Mucosa of descending colon (tissue), 3 donors: ENCODE measurements at regions not wholly inside any gene's neighbourhood (a gene's known extent, or its start where the extent isn't known, plus 50 kb on each side); places are given as distances from the start of the nearest gene placed in this dataset.

Experiments
- ATAC-seq: fragments of 200-7000 bp; cut with Tn5 transposase; one replicate; pipeline ENCODE4 v1.9.1; 2020; ENCODE audit warnings: mild to moderate bottlenecking, moderate library complexity
- DNase-seq, 3 donors: peaks; one replicate each; pipeline ENCODE4 v3.0.0-alpha.2; 2020
- H3K36me3 ChIP-seq: fragments of 200-600 bp; one replicate; pipeline ENCODE4 v1.8.0; 2021; ENCODE audit warnings: low read depth, mild to moderate bottlenecking
- H3K4me1 ChIP-seq: fragments of 200-600 bp; one replicate; pipeline ENCODE4 v1.8.0; 2021; ENCODE audit warnings: low read depth, mild to moderate bottlenecking
- H3K4me3 ChIP-seq: fragments of 200-600 bp; one replicate; pipeline ENCODE4 v1.8.0; 2021; ENCODE audit warnings: mild to moderate bottlenecking
- H3K9me3 ChIP-seq: fragments of 200-600 bp; one replicate; pipeline ENCODE4 v1.8.0; 2021; ENCODE audit warnings: mild to moderate bottlenecking
- CTCF ChIP-seq: fragments of 200-600 bp; IDR thresholded peaks from one replicate; pipeline ENCODE4 v1.8.0; 2022; ENCODE audit warnings: antibody characterized with exemption, mild to moderate bottlenecking
- intact Hi-C, 2 donors: fragments of 100-400 bp; cut with DNase I in 1 of 2; cut with micrococcal nuclease in 1 of 2; formaldehyde crosslinking; loops; one replicate each; pipeline versions ENCODE4 v1.11.0 to v1.11.1; 2022; cut with DNase I, micrococcal nuclease
- donor health status: DM: no; HTN: no; CAD: no; lungs with moderate emphysema.
- donor health status: DM: no; HTN: no; CAD: no.
- donor health status: DM: no; HTN: yes; CAD: no.

GRCh38 chr18:54433368-54433767 lies 75.7 kb downstream of the C18orf54 start:
- no peak for DNase-seq
- intact Hi-C loops = no loop called here
- Histone ChIP-seq H3K9me3 (no peaks in the 10 kb centered on the region), H3K36me3 (no peaks in the 10 kb centered on the region), H3K4me1 (peaks cover 3% of the 10 kb centered on the region), H3K4me3 (no peak overlapping the region)
- no peak for TF ChIP-seq CTCF
- no peak for ATAC-seq

GRCh38 chr18:54433857-54434256 lies 76.2 kb downstream of the C18orf54 start:
- Histone ChIP-seq H3K4me1 (peaks cover 3% of the 10 kb centered on the region), H3K36me3 (no peaks in the 10 kb centered on the region), H3K9me3 (no peaks in the 10 kb centered on the region), H3K4me3 (no peak overlapping the region)
- no peak for DNase-seq
- no peak for TF ChIP-seq CTCF
- no peak for ATAC-seq
- intact Hi-C loops = no loop called here

- H3K4me3 ChIP-seq = no peak overlapping the region
- no peaks in the 10 kb centered on the region for H3K36me3 ChIP-seq
- H3K4me1 ChIP-seq = peaks cover 3% of the 10 kb centered on the region
- DNase-seq (no peak), ATAC-seq (peak; percentile 53)
- no peaks in the 10 kb centered on the region for H3K9me3 ChIP-seq
- no peak for TF ChIP-seq CTCF
- intact Hi-C loops = no loop called here
These were observed 76.7 kb downstream of the C18orf54 start for GRCh38 chr18:54434453-54434852.

- no peak for TF ChIP-seq CTCF
- Histone ChIP-seq H3K4me1 (peaks cover 3% of the 10 kb centered on the region), H3K9me3 (no peaks in the 10 kb centered on the region), H3K4me3 (no peak overlapping the region), H3K36me3 (no peaks in the 10 kb centered on the region)
- intact Hi-C loops = no loop called here
- ATAC-seq = no peak
- no peak for DNase-seq
These were observed 78.8 kb downstream of the C18orf54 start for GRCh38 chr18:54436501-54436900.

- ATAC-seq = no peak
- Histone ChIP-seq H3K4me1 (no peaks in the 10 kb centered on the region), H3K4me3 (no peak overlapping the region), H3K9me3 (no peaks in the 10 kb centered on the region), H3K36me3 (no peaks in the 10 kb centered on the region)
- no peak for DNase-seq
- intact Hi-C loops = no loop called here
- TF ChIP-seq CTCF = no peak
These were observed 82.6 kb downstream of the C18orf54 start for GRCh38 chr18:54440292-54440691.

- Histone ChIP-seq H3K4me3 (no peak overlapping the region), H3K4me1 (no peaks in the 10 kb centered on the region), H3K9me3 (no peaks in the 10 kb centered on the region), H3K36me3 (no peaks in the 10 kb centered on the region)
- DNase-seq (peak; percentile 50 to 84 (median 77)), ATAC-seq (peak; percentile 91)
- peak; percentile 39 for TF ChIP-seq CTCF
- intact Hi-C loops = loop anchor here in 1 of 2 donors (2.0 kb wide), 1 partner anchor 226 kb away; no protein-coding TSS in a partner anchor
These were observed 86.7 kb downstream of the C18orf54 start for GRCh38 chr18:54444319-54444914.
